NCI-H748 (cell line): ENCODE measurements at regions not wholly inside any gene's neighbourhood (a gene's known extent, or its start where the extent isn't known, plus 50 kb on each side); places are given as distances from the start of the nearest gene placed in this dataset.
A peak's percentile ranks its signal among the peaks of the same experiment; 100 is the strongest.

Source experiments
- DNase-seq: peaks from one replicate; lab custom pipeline; 2025; ENCODE audit not compliant: unreplicated experiment; lab: John Stamatoyannopoulos, UW

GRCh38 chr12:127342861-127343260 is 924.1 kb upstream of the TMEM132C start:
- DNase-seq = no peak

- no peak for DNase-seq
These were observed 923.0 kb upstream of the TMEM132C start for GRCh38 chr12:127343940-127344339.

- DNase-seq = no peak
These were observed 915.4 kb upstream of the TMEM132C start for GRCh38 chr12:127351481-127352010.

DNA sequence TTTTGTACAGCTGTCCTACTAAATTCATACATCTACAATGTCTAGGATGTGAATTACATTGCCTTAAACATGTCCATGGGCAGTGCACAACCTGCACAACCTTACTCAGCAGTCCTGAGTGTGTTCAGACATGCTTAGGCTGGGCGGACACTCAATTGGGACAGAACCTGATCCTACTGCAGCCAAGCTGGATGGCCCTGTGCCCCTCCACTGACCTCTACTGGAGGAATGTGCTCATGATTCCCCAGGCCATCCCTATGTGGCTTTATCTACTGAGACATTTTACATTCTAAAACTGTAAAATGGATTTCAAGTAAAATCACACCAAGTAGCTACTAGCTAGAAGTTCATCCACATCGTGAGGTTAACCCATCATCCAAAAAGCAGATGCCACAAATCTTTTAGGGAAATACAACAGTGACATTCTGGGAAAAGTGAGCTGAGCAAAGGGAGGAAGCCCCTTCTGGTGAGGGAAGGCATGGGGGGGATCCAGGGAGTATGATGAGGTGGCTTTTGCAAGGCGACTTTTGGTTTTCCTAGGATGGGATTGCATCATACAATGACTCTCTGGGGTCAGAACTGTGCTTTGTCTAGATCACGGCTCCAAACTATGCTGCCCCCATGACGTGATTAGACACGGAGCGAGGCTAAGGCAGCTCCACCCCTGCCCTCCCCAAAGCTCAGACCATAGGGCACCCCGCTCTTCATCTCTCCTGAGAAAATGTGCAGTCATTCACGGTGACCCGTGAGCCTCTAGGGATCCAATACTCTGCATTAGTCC is 911.7 kb upstream of the TMEM132C start:
- peak; percentile 12 for DNase-seq

DNA sequence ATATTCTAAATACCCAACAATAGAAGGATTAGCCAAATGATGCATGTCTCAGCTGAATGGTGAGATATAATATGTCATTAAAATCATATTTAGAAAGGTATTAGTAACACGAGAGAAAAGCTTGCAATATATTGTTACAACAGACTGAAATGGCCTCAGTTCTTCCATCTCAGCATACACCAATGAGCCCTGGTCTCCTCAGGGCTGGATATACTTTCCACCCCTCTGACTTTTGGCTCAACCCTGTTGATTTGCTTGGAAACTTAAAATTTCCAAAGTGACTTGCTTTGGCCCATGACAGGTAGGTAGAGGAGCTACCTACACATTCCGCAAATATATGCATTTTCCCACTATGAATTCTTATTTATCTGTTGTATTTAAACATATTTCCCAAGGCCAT is 908.1 kb upstream of the TMEM132C start:
- DNase-seq = no peak

GRCh38 chr12:127360580-127360979 is 906.4 kb upstream of the TMEM132C start:
- no peak for DNase-seq

DNA sequence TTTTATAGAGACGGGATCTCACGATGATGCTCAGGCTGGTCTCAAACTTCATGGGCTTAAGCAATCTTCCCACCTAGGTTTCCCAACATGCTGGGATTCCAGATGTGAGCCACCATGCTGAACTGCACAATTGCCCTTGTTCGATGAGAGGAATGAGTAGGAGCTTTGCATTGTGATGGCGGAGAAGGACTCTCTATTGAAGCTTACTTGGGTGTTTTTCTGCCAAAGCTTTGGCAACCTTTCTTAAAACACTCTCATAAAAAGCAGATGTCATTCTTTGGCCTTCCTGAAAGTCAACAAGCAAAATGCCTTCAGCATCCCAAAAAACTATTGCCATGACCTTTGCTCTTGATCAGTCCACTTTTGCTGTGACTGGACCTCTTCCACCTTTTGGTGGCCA is 904.8 kb upstream of the TMEM132C start:
- DNase-seq = no peak

DNA sequence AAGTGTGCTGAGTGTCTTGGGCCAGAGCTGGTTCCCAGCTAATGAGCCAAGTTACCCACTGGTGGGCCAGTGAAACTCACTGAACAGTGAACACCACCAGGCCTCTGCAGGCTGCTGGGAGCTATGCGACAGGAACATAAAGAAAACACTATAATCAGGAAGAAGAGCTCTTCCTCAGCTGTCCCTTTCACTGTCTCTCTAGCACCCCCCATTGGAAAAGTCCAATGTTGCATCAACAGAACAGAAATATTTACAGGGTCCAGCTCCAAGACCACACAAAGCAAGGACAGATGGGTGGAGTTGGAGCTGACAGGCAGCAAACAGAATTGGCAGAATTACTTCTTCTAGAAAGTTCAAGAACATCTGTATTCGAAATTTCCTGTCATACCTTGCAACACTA is 903.6 kb upstream of the TMEM132C start:
- DNase-seq = peak; percentile 47

GRCh38 chr12:127373559-127373958 is 893.4 kb upstream of the TMEM132C start:
- DNase-seq = no peak

- DNase-seq = no peak
These were observed 892.5 kb upstream of the TMEM132C start for GRCh38 chr12:127374447-127374846.

DNA sequence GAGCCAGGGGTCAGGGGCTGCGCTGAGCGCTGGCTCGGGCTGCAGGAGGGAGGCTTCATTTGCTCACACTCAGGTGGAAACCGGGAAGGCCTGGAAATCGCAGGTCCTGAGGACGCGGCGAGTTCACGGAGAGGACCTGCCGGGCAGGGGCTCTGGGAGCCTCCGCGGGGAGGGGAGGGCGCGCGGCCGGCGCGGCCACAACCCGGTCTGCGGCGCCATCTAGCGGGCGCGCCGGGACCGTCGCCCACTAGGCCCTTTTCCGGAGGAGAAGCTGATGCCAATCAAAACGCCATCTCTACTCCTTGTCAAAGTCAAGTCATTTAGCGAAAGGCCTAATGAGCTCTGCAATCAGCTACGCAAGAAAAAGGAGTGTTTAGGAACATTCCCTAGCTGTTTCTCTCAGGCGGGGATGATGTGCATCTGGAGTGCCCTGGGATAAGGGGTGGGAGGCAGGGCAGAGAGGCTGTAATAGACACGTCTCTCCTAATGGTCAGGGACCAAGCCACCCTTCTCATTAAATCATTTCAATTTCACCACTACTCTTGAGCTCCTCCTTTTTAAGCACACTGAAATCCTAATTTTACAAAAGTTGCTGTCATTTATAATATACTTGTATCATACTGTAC is 885.8 kb upstream of the TMEM132C start:
- peak; percentile 90 for DNase-seq

- no peak for DNase-seq
These were observed 885.3 kb upstream of the TMEM132C start for GRCh38 chr12:127381681-127382080.

DNA sequence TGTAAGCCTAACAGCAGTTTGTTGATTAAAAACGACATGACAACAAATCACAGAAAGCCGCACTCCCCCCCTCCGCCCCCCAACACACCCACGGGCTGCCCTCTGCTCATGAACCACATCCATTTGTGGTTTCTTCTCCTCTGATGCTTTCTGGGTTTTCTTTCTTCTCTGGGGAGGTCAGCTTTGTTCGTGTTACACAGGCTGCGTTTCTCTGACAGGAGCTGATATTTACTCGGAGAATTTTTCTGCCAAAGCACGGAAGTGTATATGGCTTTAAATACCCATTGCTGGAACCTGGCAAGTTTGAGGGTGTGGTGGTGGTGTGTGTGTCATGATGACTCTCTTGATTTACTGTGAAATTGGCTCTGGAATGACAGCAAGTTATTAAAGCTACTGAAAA is 883.7 kb upstream of the TMEM132C start:
- no peak for DNase-seq

DNA sequence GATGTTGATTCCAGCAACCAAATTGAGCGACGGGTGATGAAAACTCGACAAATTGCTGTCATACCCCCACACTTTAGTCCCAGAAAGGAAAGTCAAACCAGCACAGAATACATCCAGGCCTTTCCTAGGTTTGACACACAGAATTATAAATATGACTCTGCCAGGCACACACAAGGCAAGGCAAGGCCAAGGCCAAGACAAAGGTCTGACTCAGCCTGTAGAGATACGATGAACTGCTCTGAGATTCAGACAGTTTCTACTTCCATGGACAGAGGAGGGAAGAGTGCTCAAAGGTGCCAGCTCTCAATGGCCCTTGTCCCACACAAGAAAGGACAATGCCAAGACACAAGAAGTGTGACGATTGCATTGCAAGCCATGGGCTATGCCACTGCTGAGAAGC is 880.2 kb upstream of the TMEM132C start:
- no peak for DNase-seq

DNA sequence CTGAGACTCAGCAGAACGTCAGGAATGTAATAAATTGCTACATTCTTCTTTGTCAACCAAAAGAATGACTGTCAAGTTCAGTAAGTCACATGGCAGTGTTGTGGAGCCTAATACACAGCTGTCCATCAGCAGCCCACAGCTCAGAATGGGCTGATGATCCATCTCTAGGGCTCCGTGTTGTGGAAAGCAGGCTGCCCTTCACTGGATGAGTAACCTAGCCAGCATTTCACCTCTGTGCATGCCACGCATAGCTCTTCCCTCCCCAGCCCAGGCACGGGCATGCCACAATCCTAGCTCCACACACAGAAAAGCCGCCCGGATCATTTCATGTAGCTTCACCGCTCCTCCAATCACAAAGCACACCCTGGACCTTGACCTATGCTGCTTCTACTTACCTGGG is 878.0 kb upstream of the TMEM132C start:
- no peak for DNase-seq

- DNase-seq = no peak
These were observed 877.0 kb upstream of the TMEM132C start for GRCh38 chr12:127389923-127390322.

- DNase-seq = no peak
These were observed 873.5 kb upstream of the TMEM132C start for GRCh38 chr12:127393465-127393864.

- DNase-seq = no peak
These were observed 873.1 kb upstream of the TMEM132C start for GRCh38 chr12:127393896-127394295.

DNA sequence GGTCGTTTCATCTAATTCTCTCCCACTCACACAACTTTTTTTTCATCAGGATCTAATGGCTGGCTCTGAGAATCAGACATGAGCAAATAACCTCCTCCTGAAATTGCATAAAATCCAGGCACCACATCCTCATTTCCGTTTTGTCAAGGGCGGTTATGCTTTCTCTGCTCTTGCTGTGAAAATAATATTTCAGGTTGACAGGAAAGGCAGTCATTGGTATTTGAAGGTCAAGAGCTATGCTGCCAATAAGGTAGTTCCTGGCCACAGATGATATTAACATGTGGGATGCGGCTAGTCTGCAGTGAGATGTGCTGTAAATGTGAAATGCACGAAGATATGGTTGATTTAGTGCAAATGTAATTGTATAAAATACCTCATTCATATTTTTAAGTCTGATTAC is 870.2 kb upstream of the TMEM132C start:
- no peak for DNase-seq

DNA sequence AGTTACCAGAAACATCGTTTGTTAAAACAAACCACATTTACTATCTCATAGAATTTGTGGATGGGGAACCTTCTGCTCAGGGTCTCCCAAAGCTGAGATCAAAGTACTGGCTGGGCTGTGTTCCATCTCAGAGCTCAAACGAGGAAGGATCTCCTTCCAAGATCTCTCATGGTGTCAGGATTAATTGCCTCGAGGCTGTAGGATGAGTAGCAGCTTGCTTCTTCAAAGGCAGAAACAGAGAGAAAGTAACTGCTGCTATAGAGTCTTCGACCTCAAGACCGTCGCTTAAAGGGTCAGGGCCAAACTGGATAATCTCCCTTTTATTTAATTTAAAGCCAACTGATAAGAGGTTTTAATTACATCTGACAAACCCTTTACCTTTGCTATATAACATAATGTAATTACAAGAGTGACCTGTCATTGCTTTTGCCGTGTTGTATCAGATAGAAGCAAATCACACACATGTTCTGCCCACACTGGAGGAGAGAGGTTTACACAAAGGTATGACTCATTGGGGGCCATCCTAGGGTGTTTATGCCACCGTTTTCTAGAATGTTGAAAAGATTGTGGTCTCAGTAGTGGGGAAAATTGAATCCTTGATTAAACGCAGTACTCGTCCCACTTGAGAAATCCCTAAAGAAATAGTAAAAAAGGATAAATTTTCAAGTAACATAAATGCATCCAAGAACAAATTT is 868.8 kb upstream of the TMEM132C start:
- DNase-seq = no peak

GRCh38 chr12:127399451-127399850 is 867.5 kb upstream of the TMEM132C start:
- DNase-seq = no peak

GRCh38 chr12:127400221-127400620 is 866.7 kb upstream of the TMEM132C start:
- DNase-seq = no peak
